ENCODE measurements at regions not wholly inside any gene's neighbourhood (a gene's known extent, or its start where the extent isn't known, plus 50 kb on each side); places are given as distances from the start of the nearest gene placed in this dataset.

DNA sequence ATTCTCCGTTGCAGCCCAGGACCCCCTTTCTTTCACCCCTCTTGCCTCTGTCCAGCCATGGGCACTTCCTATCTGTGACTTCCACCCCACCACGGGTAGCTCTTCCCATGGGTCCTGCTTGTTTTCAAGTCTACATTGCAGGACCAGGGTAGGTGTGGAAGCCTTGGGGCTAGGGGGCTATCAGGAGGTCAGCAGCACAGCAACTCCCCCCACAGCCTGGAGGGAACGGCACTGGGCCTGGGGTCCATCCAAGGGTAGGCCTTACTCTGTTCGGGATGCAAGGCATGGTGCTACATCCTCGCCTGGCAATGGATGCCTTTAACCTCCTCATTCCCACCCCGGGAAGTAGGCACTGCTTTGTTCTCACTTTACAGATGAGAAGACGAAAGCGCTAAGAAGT, 109.3 kb downstream of the IRX5 start:
- H3K9me2 ChIP-seq (replicated peaks; ENCODE audit: insufficient read depth, low read length) = no peaks in the 10 kb centered on the region
- no peak for DNase-seq
- no peak overlapping the region for H3K4me3 ChIP-seq (ENCODE audit: low read length)
- no peaks in the 10 kb centered on the region for H3K9me3 ChIP-seq (ENCODE audit: low read length)
- no peak overlapping the region for H3K4me2 ChIP-seq (ENCODE audit: low read depth, low read length, poor library complexity, severe bottlenecking)
- no peaks in the 10 kb centered on the region for H3K27me3 ChIP-seq (ENCODE audit: low read length)
- no peak overlapping the region for H2AFZ ChIP-seq (ENCODE audit: low read length)
- no peak overlapping the region for H3K27ac ChIP-seq (ENCODE audit: low read length)
- H3K79me2 ChIP-seq (ENCODE audit: low read length) = no peaks in the 10 kb centered on the region
- H3K36me3 ChIP-seq (ENCODE audit: insufficient read depth, low read length) = no peaks in the 10 kb centered on the region
- no peak overlapping the region for H3K9ac ChIP-seq (ENCODE audit: low read length)
- H3K4me1 ChIP-seq (ENCODE audit: low read length) = no peaks in the 10 kb centered on the region
- H4K20me1 ChIP-seq (ENCODE audit: insufficient read depth, low read depth, low read length) = no peaks in the 10 kb centered on the region

DNA sequence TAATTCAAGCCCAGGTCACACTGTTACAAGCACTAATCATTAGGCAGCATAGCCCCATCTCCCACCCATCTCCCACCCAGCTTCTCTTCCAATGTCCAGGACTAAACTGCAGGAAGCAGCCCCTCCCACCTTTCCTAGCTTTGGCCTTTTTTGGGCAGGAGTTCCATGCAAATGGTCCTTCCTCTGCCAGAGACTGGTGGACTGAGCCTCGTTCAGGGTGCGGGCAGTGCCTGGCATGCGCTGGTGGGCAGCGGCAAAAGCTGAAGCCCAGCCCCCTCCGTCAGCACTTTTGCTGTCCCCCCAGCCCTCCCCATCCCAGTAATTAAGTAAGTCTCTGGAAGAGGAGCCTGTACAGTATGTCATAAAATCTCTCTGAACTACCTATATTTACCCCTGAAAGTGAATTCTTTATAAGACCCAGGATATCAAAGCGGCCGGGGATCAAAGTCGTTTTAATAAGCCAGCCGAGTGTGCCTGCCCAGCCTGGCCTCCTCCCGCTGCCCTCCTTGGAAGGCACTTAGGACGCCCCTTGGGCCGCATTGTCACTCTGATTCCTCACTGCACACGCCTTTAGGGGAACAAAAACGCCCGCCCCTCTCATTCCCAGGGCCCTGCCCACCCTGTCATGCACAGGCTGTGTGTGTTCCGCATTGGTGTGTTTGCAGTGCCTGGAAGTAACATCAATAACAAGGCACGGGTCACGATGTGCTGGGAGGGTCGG, 109.9 kb downstream of the IRX5 start:
- H3K79me2 ChIP-seq (ENCODE audit: low read length) = no peaks in the 10 kb centered on the region
- H3K9ac ChIP-seq (ENCODE audit: low read length) = no peak overlapping the region
- no peaks in the 10 kb centered on the region for H3K9me2 ChIP-seq (replicated peaks; ENCODE audit: insufficient read depth, low read length)
- no peak for DNase-seq
- no peak overlapping the region for H2AFZ ChIP-seq (ENCODE audit: low read length)
- H3K9me3 ChIP-seq (ENCODE audit: low read length) = no peaks in the 10 kb centered on the region
- H3K36me3 ChIP-seq (ENCODE audit: insufficient read depth, low read length) = no peaks in the 10 kb centered on the region
- H3K4me1 ChIP-seq (ENCODE audit: low read length) = no peaks in the 10 kb centered on the region
- no peaks in the 10 kb centered on the region for H3K27me3 ChIP-seq (ENCODE audit: low read length)
- H4K20me1 ChIP-seq (ENCODE audit: insufficient read depth, low read depth, low read length) = no peaks in the 10 kb centered on the region
- no peak overlapping the region for H3K4me3 ChIP-seq (ENCODE audit: low read length)
- no peak overlapping the region for H3K4me2 ChIP-seq (ENCODE audit: low read depth, low read length, poor library complexity, severe bottlenecking)
- H3K27ac ChIP-seq (ENCODE audit: low read length) = no peak overlapping the region

DNA sequence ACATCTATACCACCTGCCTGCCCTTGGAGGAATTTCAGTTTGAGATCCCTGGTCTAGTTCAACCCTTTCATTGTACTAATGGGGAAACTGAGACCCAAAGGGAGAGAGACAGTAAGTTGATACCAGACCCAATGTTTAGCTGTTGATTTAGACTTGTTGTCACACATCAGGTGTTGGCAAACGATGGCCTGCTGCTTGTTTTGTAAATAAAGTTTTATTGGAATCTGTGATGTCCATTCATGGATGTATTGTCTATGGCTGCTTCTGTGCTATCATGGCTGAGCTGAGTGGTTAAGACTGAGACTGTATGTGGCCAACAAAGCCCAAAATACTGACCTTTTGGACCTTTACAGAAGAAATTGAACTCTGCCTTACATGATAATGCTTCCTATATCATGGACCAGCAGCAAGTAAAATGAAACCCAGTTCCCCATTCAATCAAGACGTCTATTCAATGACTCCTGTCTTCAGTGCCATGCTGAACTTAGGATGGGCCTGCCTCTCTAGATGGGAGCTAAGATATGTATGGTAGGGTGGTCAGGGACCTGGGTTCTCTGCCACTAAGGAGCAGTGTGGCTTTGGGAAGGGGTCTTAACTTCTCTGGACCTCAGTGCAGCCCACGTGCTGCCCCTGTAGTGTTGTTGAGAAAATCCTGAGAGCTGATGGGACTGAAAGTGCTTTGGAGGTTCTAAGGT, 111.0 kb downstream of the IRX5 start:
- Histone ChIP-seq H3K4me2 (ENCODE audit: low read depth, low read length, poor library complexity, severe bottlenecking) (no peak overlapping the region), H3K27me3 (ENCODE audit: low read length) (no peaks in the 10 kb centered on the region), H3K9ac (ENCODE audit: low read length) (no peak overlapping the region), H3K27ac (ENCODE audit: low read length) (no peak overlapping the region), H2AFZ (ENCODE audit: low read length) (no peak overlapping the region), H3K4me1 (ENCODE audit: low read length) (no peaks in the 10 kb centered on the region), H3K36me3 (ENCODE audit: insufficient read depth, low read length) (no peaks in the 10 kb centered on the region), H3K79me2 (ENCODE audit: low read length) (no peaks in the 10 kb centered on the region), H3K9me2 (replicated peaks; ENCODE audit: insufficient read depth, low read length) (no peaks in the 10 kb centered on the region), H4K20me1 (ENCODE audit: insufficient read depth, low read depth, low read length) (no peaks in the 10 kb centered on the region), H3K9me3 (ENCODE audit: low read length) (no peaks in the 10 kb centered on the region), H3K4me3 (ENCODE audit: low read length) (no peak overlapping the region)
- DNase-seq = no peak

DNA sequence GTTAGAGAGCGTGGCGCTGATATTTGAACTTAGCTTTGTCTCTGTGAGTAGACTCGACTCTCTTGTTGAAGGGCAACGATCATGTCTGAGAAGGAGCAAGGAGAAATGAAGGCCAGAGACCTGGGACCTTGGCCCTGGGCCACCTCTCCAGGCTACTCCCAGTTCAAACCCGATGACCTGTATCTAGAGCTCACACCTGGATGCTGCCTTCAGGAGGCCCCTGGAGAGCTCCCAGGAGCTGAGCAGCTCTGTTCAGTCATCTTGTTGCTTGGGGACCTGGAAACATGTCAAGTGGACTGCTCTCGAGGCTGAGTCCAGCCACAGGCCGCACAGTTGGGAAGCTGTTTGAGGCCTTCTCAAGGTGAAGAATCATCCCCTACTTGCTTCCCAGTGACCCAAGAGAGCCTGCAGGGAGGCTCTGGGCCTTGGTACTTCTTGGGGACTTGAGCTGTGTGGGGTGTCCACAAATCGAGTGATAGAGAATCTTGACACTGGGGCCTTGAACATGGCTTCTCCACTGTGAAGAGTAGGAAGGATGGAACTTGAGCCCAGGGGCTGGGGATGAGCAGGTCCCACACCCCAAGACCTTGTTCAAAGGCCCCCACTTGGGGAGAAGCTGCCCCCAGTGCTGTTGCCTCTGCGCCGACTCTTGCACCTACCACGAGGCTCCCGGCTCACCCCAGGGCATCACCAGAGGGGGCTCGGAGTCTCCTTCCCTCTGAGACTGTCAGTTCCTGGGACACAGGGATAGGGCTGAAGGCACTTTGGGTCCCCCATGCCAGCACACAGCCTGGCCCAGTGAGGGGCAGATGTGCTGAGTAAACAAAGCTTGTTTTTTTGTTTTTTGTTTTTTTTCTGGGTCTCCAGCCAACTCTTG, 112.1 kb downstream of the IRX5 start:
- H3K27me3 ChIP-seq (ENCODE audit: low read length) = no peaks in the 10 kb centered on the region
- no peak overlapping the region for H3K4me2 ChIP-seq (ENCODE audit: low read depth, low read length, poor library complexity, severe bottlenecking)
- H2AFZ ChIP-seq (ENCODE audit: low read length) = no peak overlapping the region
- no peak overlapping the region for H3K27ac ChIP-seq (ENCODE audit: low read length)
- H3K4me1 ChIP-seq (ENCODE audit: low read length) = no peaks in the 10 kb centered on the region
- H4K20me1 ChIP-seq (ENCODE audit: insufficient read depth, low read depth, low read length) = no peaks in the 10 kb centered on the region
- DNase-seq = no peak
- H3K9ac ChIP-seq (ENCODE audit: low read length) = no peak overlapping the region
- no peak overlapping the region for H3K4me3 ChIP-seq (ENCODE audit: low read length)
- no peaks in the 10 kb centered on the region for H3K9me2 ChIP-seq (replicated peaks; ENCODE audit: insufficient read depth, low read length)
- no peaks in the 10 kb centered on the region for H3K9me3 ChIP-seq (ENCODE audit: low read length)
- no peaks in the 10 kb centered on the region for H3K79me2 ChIP-seq (ENCODE audit: low read length)
- H3K36me3 ChIP-seq (ENCODE audit: insufficient read depth, low read length) = no peaks in the 10 kb centered on the region

DNA sequence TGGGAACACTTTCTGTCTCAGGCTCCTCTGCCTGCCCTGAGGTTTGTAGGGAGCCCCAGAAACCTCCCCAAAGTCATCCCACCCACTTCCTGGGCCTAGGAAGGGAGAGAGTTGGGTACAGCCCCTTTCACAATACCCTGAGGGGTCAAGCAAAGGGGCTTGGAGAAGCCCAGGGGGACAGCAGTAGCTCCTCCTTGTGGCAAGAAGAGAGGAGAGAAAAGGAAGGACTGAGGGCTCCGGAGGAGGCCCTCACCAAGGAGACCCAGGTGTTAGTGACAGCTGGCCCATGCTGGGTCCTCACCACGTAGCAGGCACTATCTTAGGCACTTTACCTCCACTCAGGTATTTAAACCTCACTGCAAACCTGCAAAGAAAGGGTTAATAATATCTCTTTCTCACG, 112.8 kb downstream of the IRX5 start:
- Histone ChIP-seq H4K20me1 (ENCODE audit: insufficient read depth, low read depth, low read length) (no peaks in the 10 kb centered on the region), H3K27ac (ENCODE audit: low read length) (no peak overlapping the region), H3K27me3 (ENCODE audit: low read length) (no peaks in the 10 kb centered on the region), H3K4me3 (ENCODE audit: low read length) (no peak overlapping the region), H2AFZ (ENCODE audit: low read length) (no peak overlapping the region), H3K79me2 (ENCODE audit: low read length) (no peaks in the 10 kb centered on the region), H3K9me2 (replicated peaks; ENCODE audit: insufficient read depth, low read length) (no peaks in the 10 kb centered on the region), H3K36me3 (ENCODE audit: insufficient read depth, low read length) (no peaks in the 10 kb centered on the region), H3K9me3 (ENCODE audit: low read length) (no peaks in the 10 kb centered on the region), H3K4me2 (ENCODE audit: low read depth, low read length, poor library complexity, severe bottlenecking) (no peak overlapping the region), H3K4me1 (ENCODE audit: low read length) (no peaks in the 10 kb centered on the region), H3K9ac (ENCODE audit: low read length) (no peak overlapping the region)
- DNase-seq = no peak

DNA sequence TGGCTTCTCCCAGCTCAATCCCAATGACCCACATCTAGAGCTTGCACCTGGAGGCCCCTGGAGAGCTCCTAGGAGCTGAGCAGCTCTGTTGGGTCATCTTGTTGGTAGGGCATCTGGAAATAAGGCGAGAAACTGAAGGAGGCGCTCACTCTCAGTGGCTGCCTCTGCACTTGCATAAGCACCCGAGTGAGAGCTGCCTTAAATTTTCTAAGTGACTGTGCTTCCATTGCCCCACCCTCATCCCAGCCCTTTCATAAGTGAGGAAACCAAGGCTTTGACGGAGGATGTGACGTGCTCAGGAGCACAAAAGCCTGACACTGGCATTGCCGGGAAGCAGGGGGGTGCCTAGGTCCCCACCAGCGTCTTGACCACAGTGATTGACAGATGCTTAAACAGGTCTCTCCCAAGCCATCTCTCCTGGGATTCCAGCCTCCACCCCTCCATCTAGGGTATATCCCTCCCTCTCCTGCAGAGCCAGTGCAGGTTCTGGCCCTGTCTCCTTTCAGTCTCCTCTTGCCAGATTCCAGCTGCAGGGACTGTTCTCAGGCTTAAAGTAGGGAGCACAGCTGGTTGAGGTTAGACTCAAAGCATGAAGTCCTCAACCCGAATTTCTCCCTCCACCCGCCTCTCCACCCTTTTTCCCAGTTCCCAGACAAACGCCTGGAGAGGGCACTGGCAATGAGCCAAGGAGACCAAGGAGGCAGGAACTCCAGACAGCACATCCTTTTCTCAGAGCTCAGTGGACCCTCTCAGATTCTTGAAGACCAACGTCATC, 113.7 kb downstream of the IRX5 start:
- Histone ChIP-seq H3K9ac (ENCODE audit: low read length) (no peak overlapping the region), H3K27me3 (ENCODE audit: low read length) (no peaks in the 10 kb centered on the region), H3K4me1 (ENCODE audit: low read length) (no peaks in the 10 kb centered on the region), H4K20me1 (ENCODE audit: insufficient read depth, low read depth, low read length) (no peaks in the 10 kb centered on the region), H3K4me3 (ENCODE audit: low read length) (no peak overlapping the region), H3K27ac (ENCODE audit: low read length) (no peak overlapping the region), H3K4me2 (ENCODE audit: low read depth, low read length, poor library complexity, severe bottlenecking) (no peak overlapping the region), H3K9me3 (ENCODE audit: low read length) (no peaks in the 10 kb centered on the region), H3K9me2 (replicated peaks; ENCODE audit: insufficient read depth, low read length) (no peaks in the 10 kb centered on the region), H3K79me2 (ENCODE audit: low read length) (no peaks in the 10 kb centered on the region), H2AFZ (ENCODE audit: low read length) (no peak overlapping the region), H3K36me3 (ENCODE audit: insufficient read depth, low read length) (no peaks in the 10 kb centered on the region)
- no peak for DNase-seq

DNA sequence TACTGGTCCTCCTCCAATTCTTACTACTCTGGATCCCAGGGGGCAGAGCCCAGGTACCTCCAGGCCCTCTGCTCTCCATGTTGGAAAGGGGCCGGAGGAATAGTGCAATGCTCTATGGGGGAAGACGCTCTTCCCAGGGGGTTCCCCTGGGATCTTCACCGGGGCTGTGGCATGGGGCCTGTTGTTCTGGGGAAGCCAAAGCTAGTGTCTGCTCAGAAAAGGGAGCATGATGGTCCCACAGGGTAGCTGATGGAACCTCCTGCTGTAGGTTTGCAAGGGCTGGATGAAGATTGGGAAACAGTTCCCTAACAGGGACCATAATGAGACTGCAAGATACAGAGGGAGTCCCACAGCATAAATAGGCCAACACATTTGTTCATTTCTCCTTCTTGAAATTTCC, 114.7 kb downstream of the IRX5 start:
- Histone ChIP-seq H3K9ac (ENCODE audit: low read length) (no peak overlapping the region), H3K4me1 (ENCODE audit: low read length) (no peaks in the 10 kb centered on the region), H3K9me2 (replicated peaks; ENCODE audit: insufficient read depth, low read length) (no peaks in the 10 kb centered on the region), H3K27ac (ENCODE audit: low read length) (no peak overlapping the region), H3K4me2 (ENCODE audit: low read depth, low read length, poor library complexity, severe bottlenecking) (no peak overlapping the region), H2AFZ (ENCODE audit: low read length) (no peak overlapping the region), H3K79me2 (ENCODE audit: low read length) (no peaks in the 10 kb centered on the region), H3K27me3 (ENCODE audit: low read length) (no peaks in the 10 kb centered on the region), H3K9me3 (ENCODE audit: low read length) (no peaks in the 10 kb centered on the region), H4K20me1 (ENCODE audit: insufficient read depth, low read depth, low read length) (no peaks in the 10 kb centered on the region), H3K4me3 (ENCODE audit: low read length) (no peak overlapping the region), H3K36me3 (ENCODE audit: insufficient read depth, low read length) (no peaks in the 10 kb centered on the region)
- no peak for DNase-seq

Data from Karpas-422 (cell line).